Smooth muscle cell (in vitro differentiated cells): ENCODE measurements at regions not wholly inside any gene's neighbourhood (a gene's known extent, or its start where the extent isn't known, plus 50 kb on each side); places are given as distances from the start of the nearest gene placed in this dataset.
"Not testable (repeated sequence)": the region's sequence is repeated elsewhere in the genome, so short reads cannot be mapped to it uniquely, and the experiment has no call there.

ENCODE experiments used
- DNase-seq: peaks from one replicate; lab custom pipeline; 2025; ENCODE audit not compliant: unreplicated experiment; lab: John Stamatoyannopoulos, UW
- H2AFZ ChIP-seq: fragments of 200-600 bp; sonication (generic); 2 replicates; pipeline ENCODE4 v1.6.0; 2016; ENCODE audit warnings: antibody characterized with exemption, low read depth, mild to moderate bottlenecking
- H3F3A ChIP-seq: fragments of 200-600 bp; sonication (generic); 2 replicates; pipeline ENCODE4 v1.6.0; 2017; ENCODE audit warnings: antibody characterized with exemption, low read depth
- H3K27ac ChIP-seq: fragments of 200-600 bp; sonication (generic); 2 replicates; pipeline ENCODE4 v1.5.1; 2016; ENCODE audit warnings: low read depth, mild to moderate bottlenecking
- H3K27me3 ChIP-seq: fragments of 200-600 bp; sonication (generic); 2 replicates; pipeline ENCODE4 v1.6.1; 2016; ENCODE audit warnings: low read depth, mild to moderate bottlenecking
- H3K36me3 ChIP-seq: fragments of 200-600 bp; sonication (generic); 2 replicates; pipeline ENCODE4 v1.5.1; 2016; ENCODE audit warnings: low read depth
- H3K4me1 ChIP-seq: fragments of 200-600 bp; sonication (generic); 2 replicates; pipeline ENCODE4 v1.5.1; 2016; ENCODE audit warnings: low read depth
- H3K4me2 ChIP-seq: fragments of 200-600 bp; sonication (generic); 2 replicates; pipeline ENCODE4 v1.6.0; 2016; ENCODE audit warnings: mild to moderate bottlenecking
- H3K4me3 ChIP-seq: fragments of 200-600 bp; sonication (generic); 2 replicates; pipeline ENCODE4 v1.5.1; 2016; ENCODE audit warnings: mild to moderate bottlenecking
- H3K79me2 ChIP-seq: fragments of 200-600 bp; sonication (generic); 2 replicates; pipeline ENCODE4 v1.6.0; 2016; ENCODE audit warnings: low read depth, mild to moderate bottlenecking
- H3K9ac ChIP-seq: fragments of 200-600 bp; sonication (generic); 2 replicates; pipeline ENCODE4 v1.6.0; 2016; ENCODE audit warnings: low read depth
- H3K9me3 ChIP-seq: fragments of 200-600 bp; sonication (generic); replicated peaks from 2 replicates; pipeline ENCODE4 v1.5.1; 2016; ENCODE audit warnings: low read depth
- H4K20me1 ChIP-seq: fragments of 200-600 bp; sonication (generic); 2 replicates; pipeline ENCODE4 v1.6.0; 2016; ENCODE audit warnings: low read depth
- WGBS: methylation state at CpG from one replicate; pipeline ENCODE4 v1.1.7; 2016; ENCODE audit warnings: low lambda C conversion rate; 5-methylcytosine and 5-hydroxymethylcytosine counted together
- TF ChIP-seq, protein P1 (sequence below): fragments of 200-600 bp; sonication (generic); IDR thresholded peaks from 2 replicates; pipeline ENCODE4 v1.5.1; 2017; ENCODE audit warnings: borderline replicate concordance, mild to moderate bottlenecking, antibody characterized with exemption; ENCODE audit not compliant: insufficient read depth, poor library complexity, severe bottlenecking

DNA sequence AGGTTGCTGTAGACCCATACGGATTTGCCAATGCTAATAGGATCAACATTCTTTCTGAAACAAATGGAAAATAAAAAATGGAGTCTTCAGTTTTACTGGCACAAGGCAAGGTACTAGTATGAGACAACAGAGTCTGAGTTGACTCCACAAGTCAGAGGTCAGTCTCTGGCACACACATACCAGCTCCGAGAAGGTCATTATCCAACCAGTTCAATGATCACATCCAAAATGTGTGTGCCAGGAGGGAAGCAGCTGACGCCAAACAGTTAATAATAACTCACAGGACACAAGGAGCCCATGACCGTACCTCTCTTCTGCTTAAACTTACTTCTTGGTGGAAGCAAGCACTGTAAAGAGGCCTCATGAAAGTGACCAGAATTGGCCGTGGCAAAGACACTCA is 528.6 kb downstream of the ZNF516 start:
- no peak overlapping the region for H3K27ac ChIP-seq
- WGBS, result 95% methylated on average over 5 of the region's 5 CpGs

DNA sequence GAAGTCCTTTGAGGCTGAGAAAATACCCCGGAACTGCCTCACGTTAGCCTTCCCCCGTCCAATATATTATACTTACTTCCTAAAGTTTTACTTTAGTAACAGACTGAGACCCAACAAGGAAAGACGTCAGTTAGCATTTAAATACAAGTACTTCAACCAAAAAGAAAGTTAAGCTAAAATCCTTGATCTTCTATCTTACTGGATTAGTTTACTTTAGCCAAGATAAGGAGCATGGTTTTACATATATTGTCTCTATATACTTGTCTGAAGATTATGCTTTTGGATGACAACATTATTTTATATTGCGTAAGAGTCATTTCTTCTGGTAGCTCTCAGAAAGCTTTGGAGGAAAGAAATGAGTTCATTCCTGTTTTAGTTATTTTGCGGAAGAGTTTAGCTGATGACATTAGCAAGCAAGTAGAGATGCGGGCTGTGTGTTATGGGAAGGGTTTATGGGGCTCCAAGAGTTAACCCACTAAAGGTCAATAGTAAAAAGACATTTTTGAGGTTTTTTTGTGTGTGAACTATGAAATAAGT is 532.9 kb downstream of the ZNF516 start:
- DNase-seq, result no peak
- Histone ChIP-seq H3K4me3 (no peak overlapping the region), H3K79me2 (no peaks in the 10 kb centered on the region), H3K4me2 (peak overlapping the region; percentile 51), H3F3A (no peaks in the 10 kb centered on the region), H3K9ac (no peak overlapping the region), H3K27ac (peak overlapping the region; percentile 6), H3K9me3 (no peaks in the 10 kb centered on the region), H3K27me3 (no peaks in the 10 kb centered on the region), H3K4me1 (no peaks in the 10 kb centered on the region), H4K20me1 (no peaks in the 10 kb centered on the region), H3K36me3 (no peaks in the 10 kb centered on the region), H2AFZ (peak overlapping the region; percentile 84)
- WGBS, result 53% methylated on average over 7 of the region's 7 CpGs
- TF ChIP-seq, protein P1, sequence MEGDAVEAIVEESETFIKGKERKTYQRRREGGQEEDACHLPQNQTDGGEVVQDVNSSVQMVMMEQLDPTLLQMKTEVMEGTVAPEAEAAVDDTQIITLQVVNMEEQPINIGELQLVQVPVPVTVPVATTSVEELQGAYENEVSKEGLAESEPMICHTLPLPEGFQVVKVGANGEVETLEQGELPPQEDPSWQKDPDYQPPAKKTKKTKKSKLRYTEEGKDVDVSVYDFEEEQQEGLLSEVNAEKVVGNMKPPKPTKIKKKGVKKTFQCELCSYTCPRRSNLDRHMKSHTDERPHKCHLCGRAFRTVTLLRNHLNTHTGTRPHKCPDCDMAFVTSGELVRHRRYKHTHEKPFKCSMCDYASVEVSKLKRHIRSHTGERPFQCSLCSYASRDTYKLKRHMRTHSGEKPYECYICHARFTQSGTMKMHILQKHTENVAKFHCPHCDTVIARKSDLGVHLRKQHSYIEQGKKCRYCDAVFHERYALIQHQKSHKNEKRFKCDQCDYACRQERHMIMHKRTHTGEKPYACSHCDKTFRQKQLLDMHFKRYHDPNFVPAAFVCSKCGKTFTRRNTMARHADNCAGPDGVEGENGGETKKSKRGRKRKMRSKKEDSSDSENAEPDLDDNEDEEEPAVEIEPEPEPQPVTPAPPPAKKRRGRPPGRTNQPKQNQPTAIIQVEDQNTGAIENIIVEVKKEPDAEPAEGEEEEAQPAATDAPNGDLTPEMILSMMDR, result no peak

More for the DNA sequence above, 528.6 kb downstream of the ZNF516 start:
- Histone ChIP-seq H3K79me2 (no peaks in the 10 kb centered on the region), H3K4me1 (no peaks in the 10 kb centered on the region), H3K9me3 (no peaks in the 10 kb centered on the region), H4K20me1 (no peaks in the 10 kb centered on the region), H2AFZ (no peak overlapping the region), H3K27me3 (no peaks in the 10 kb centered on the region), H3K9ac (no peak overlapping the region), H3F3A (no peaks in the 10 kb centered on the region), H3K4me3 (no peak overlapping the region), H3K4me2 (no peak overlapping the region), H3K36me3 (no peaks in the 10 kb centered on the region)
- DNase-seq, result no peak
- TF ChIP-seq, protein P1, result no peak

DNA sequence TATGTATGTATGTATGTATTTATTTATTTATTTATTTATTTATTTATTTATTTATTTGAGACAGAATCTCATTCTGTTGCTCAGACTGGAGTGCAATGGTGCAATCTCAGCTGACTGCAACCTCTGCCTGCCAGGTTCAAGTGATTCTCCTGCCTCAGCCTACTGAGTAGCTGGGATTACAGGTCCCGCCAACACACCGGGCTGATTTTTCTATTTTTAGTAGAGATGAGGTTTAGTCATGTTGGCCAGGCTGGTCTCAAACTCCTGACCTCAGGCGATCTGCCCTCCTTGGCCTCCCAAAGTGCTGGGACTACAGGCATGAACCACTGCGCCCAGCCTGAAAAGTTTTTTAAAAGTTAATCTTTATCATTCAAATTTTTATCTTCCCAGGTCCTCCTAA is 532.9 kb upstream of the SMIM21 start:
- not testable (repeated sequence) for H3K9ac ChIP-seq, H3F3A ChIP-seq, H3K27ac ChIP-seq, H4K20me1 ChIP-seq, H3K36me3 ChIP-seq, DNase-seq, H3K27me3 ChIP-seq, H3K4me2 ChIP-seq, H3K79me2 ChIP-seq, H3K4me3 ChIP-seq, H3K4me1 ChIP-seq, H2AFZ ChIP-seq, H3K9me3 ChIP-seq
- WGBS, result 51% methylated on average over 4 of the region's 4 CpGs

DNA sequence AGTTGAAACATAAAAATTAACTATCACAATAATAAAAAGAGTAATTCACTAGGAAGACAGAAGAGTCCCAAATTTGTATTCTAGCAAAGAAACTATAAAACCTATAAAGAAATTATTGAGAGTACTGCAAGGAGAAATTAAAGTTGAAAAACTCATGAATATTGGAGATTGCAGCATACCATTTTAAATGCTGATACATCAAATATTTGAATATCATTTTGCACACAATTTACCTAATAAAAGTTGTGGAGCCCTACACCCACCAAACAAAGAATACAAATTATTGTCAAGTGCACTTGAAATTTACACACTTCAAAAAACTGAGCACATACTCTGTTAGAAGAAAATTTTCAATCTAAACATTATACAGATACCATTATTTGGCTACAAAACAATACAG is 531.6 kb upstream of the SMIM21 start:
- H3F3A ChIP-seq, result no peaks in the 10 kb centered on the region
- no peak for DNase-seq
- no peak overlapping the region for H2AFZ ChIP-seq
- no peak overlapping the region for H3K9ac ChIP-seq
- H3K4me3 ChIP-seq, result no peak overlapping the region
- no peak overlapping the region for H3K4me2 ChIP-seq
- no peaks in the 10 kb centered on the region for H3K27me3 ChIP-seq
- no peaks in the 10 kb centered on the region for H4K20me1 ChIP-seq
- no peaks in the 10 kb centered on the region for H3K4me1 ChIP-seq
- H3K79me2 ChIP-seq, result no peaks in the 10 kb centered on the region
- no peak overlapping the region for H3K27ac ChIP-seq
- no peaks in the 10 kb centered on the region for H3K36me3 ChIP-seq
- H3K9me3 ChIP-seq, result no peaks in the 10 kb centered on the region
- TF ChIP-seq, protein P1, result no peak
